KMS-11 (cell line): ENCODE measurements at regions not wholly inside any gene's neighbourhood (a gene's known extent, or its start where the extent isn't known, plus 50 kb on each side); places are given as distances from the start of the nearest gene placed in this dataset.

Experiments used
- H2AFZ ChIP-seq: fragments of 200-600 bp; sonication (generic); 2 replicates; pipeline ENCODE4 v1.6.1; 2016; ENCODE audit warnings: antibody characterized with exemption, mixed run types, low read depth
- H3K27ac ChIP-seq: fragments of 200-600 bp; sonication (generic); 2 replicates; pipeline ENCODE4 v1.6.1; 2016; ENCODE audit warnings: mild to moderate bottlenecking, mixed run types
- H3K27me3 ChIP-seq: fragments of 200-600 bp; sonication (generic); 2 replicates; pipeline ENCODE4 v1.6.1; 2017; ENCODE audit warnings: mild to moderate bottlenecking, low read depth, mixed run types, moderate library complexity; ENCODE audit not compliant: insufficient read depth
- H3K36me3 ChIP-seq: fragments of 200-600 bp; sonication (generic); 2 replicates; pipeline ENCODE4 v1.6.1; 2017; ENCODE audit warnings: mild to moderate bottlenecking, mixed run types; ENCODE audit not compliant: insufficient read depth
- H3K4me1 ChIP-seq: fragments of 200-600 bp; sonication (generic); 2 replicates; pipeline ENCODE4 v1.6.1; 2016; ENCODE audit warnings: mild to moderate bottlenecking, low read depth, mixed run types; ENCODE audit not compliant: poor library complexity, severe bottlenecking
- H3K4me2 ChIP-seq: fragments of 200-600 bp; sonication (generic); 2 replicates; pipeline ENCODE4 v1.7.0; 2016; ENCODE audit warnings: mild to moderate bottlenecking, mixed run types
- H3K4me3 ChIP-seq: fragments of 200-600 bp; sonication (generic); IDR thresholded peaks from 2 replicates; pipeline ENCODE4 v1.6.1; 2017; ENCODE audit warnings: low read depth, low read length, mixed read lengths; ENCODE audit not compliant: insufficient read depth
- H3K79me2 ChIP-seq: fragments of 200-600 bp; sonication (generic); 2 replicates; pipeline ENCODE4 v1.6.1; 2016; ENCODE audit warnings: low read depth, mixed run types; ENCODE audit not compliant: insufficient read depth
- H3K9ac ChIP-seq: fragments of 200-600 bp; sonication (generic); 2 replicates; pipeline ENCODE4 v1.6.1; 2016; ENCODE audit warnings: mild to moderate bottlenecking, mixed run types
- H4K20me1 ChIP-seq: fragments of 200-600 bp; sonication (generic); 2 replicates; pipeline ENCODE4 v1.6.1; 2016; ENCODE audit warnings: mild to moderate bottlenecking, mixed run types; ENCODE audit not compliant: insufficient read depth
- CTCF ChIP-seq: fragments of 200-600 bp; sonication (generic); conservative IDR thresholded peaks from 2 replicates; pipeline ENCODE4 v1.6.1; 2017; ENCODE audit warnings: low read depth, mild to moderate bottlenecking, antibody characterized with exemption, low read length, moderate library complexity, mixed read lengths

GRCh38 chr7:113825832-113826231 is 93.0 kb downstream of the PPP1R3A start:
- Histone ChIP-seq H3K36me3 (no peaks in the 10 kb centered on the region), H3K9ac (no peak overlapping the region), H3K27ac (no peak overlapping the region), H3K4me1 (no peaks in the 10 kb centered on the region), H2AFZ (no peak overlapping the region), H3K4me2 (no peak overlapping the region), H3K4me3 (no peak overlapping the region), H3K79me2 (no peaks in the 10 kb centered on the region), H3K27me3 (no peaks in the 10 kb centered on the region), H4K20me1 (no peaks in the 10 kb centered on the region)
- no peak for TF ChIP-seq CTCF

- Histone ChIP-seq H3K79me2 (no peaks in the 10 kb centered on the region), H4K20me1 (no peaks in the 10 kb centered on the region), H3K4me3 (no peak overlapping the region), H3K36me3 (no peaks in the 10 kb centered on the region), H3K27me3 (no peaks in the 10 kb centered on the region), H3K4me1 (no peaks in the 10 kb centered on the region), H3K9ac (no peak overlapping the region), H3K4me2 (no peak overlapping the region), H2AFZ (no peak overlapping the region), H3K27ac (no peak overlapping the region)
- TF ChIP-seq CTCF, result no peak
Observed at GRCh38 chr7:113824117-113824823, 94.5 kb downstream of the PPP1R3A start.

- Histone ChIP-seq H3K79me2 (no peaks in the 10 kb centered on the region), H3K9ac (no peak overlapping the region), H3K36me3 (no peaks in the 10 kb centered on the region), H3K4me2 (no peak overlapping the region), H3K27ac (no peak overlapping the region), H3K4me3 (no peak overlapping the region), H4K20me1 (no peaks in the 10 kb centered on the region), H3K27me3 (no peaks in the 10 kb centered on the region), H2AFZ (no peak overlapping the region), H3K4me1 (no peaks in the 10 kb centered on the region)
- TF ChIP-seq CTCF, result no peak
Observed at GRCh38 chr7:113819474-113819873, 99.3 kb downstream of the PPP1R3A start.

GRCh38 chr7:113816639-113817038 is 102.2 kb downstream of the PPP1R3A start:
- Histone ChIP-seq H3K27me3 (no peaks in the 10 kb centered on the region), H3K4me3 (no peak overlapping the region), H4K20me1 (no peaks in the 10 kb centered on the region), H3K4me2 (no peak overlapping the region), H3K36me3 (no peaks in the 10 kb centered on the region), H3K9ac (no peak overlapping the region), H3K27ac (no peak overlapping the region), H3K79me2 (no peaks in the 10 kb centered on the region), H3K4me1 (no peaks in the 10 kb centered on the region), H2AFZ (no peak overlapping the region)
- no peak for TF ChIP-seq CTCF
